BLaER1 treated with 17β-estradiol and CSF1 and Interleukin-3, amounts not matched to agents 10 nM and 100 nM (cell line): ENCODE measurements at regions not wholly inside any gene's neighbourhood (a gene's known extent, or its start where the extent isn't known, plus 50 kb on each side); places are given as distances from the start of the nearest gene placed in this dataset.
A peak's percentile ranks its signal among the peaks of the same experiment; 100 is the strongest.

ENCODE experiments used
- H3K27ac ChIP-seq, 11 experiments: shearing (Covaris generic); formaldehyde crosslinking; 2 replicates each; pipeline ENCODE4 v1.8.1; 2022
- H3K27me3 ChIP-seq, 11 experiments: shearing (Covaris generic); formaldehyde crosslinking; 2 replicates each; pipeline ENCODE4 v1.8.1; 2022
- H3K36me3 ChIP-seq, 11 experiments: shearing (Covaris generic); formaldehyde crosslinking; 2 replicates each; pipeline ENCODE4 v1.8.1; 2022
- H3K4me1 ChIP-seq, 10 experiments: shearing (Covaris generic); formaldehyde crosslinking; 2 replicates each; pipeline ENCODE4 v1.8.1; 2022
- H3K4me2 ChIP-seq, 11 experiments: shearing (Covaris generic); formaldehyde crosslinking; 2 replicates each; pipeline ENCODE4 v1.8.1; 2022
- H3K4me3 ChIP-seq, 10 experiments: shearing (Covaris generic); formaldehyde crosslinking; 2 replicates each; pipeline ENCODE4 v1.8.1; 2022
- H3K9ac ChIP-seq, 11 experiments: shearing (Covaris generic); formaldehyde crosslinking; 2 replicates each; pipeline ENCODE4 v1.8.1; 2022
- H3K9me3 ChIP-seq, 11 experiments: shearing (Covaris generic); formaldehyde crosslinking; replicated peaks in 1 of 11; 2 replicates each; pipeline ENCODE4 v1.8.1; 2022
- H4K20me1 ChIP-seq, 11 experiments: shearing (Covaris generic); formaldehyde crosslinking; 2 replicates each; pipeline ENCODE4 v1.8.1; 2022
- Cebpa-rat ChIP-seq, 11 experiments: shearing (Covaris generic); IDR thresholded peaks; 2 replicates each; pipeline ENCODE4 v1.8.1; 2022

DNA sequence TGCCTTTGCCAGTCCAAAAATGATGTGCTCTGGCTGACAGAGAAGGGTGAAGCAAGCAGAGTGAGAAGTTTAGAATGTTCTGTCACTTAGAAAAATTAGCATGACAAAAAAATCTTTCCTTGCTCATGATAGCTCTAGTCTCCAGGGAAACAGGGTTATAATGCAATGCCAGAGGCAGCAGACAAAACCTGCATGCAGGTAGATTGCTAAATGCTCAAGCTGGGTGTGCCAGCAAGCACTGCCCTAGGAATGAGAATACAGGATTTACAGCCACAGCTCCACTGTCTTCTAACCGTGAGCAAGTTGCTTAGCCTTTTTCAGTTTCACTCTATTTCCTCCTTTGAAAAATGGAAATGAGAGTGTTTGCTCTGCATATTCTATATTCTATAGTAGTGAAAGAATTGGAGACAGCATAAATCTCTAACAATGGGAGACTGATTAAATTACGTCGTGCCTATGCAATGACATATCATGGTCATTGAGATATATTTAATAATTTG, 516.6 kb upstream of the C16orf82 start:
- Histone ChIP-seq H3K4me3 (no peak overlapping the region), H3K9ac (no peak overlapping the region), H3K36me3 (no peaks in the 10 kb centered on the region), H3K4me2 (peak overlapping the region in 2 of 11 experiments; percentile 28 to 61; a peak in 4 of 22 replicates), H3K9me3 (no peaks in the 10 kb centered on the region), H3K27ac (no peak overlapping the region), H3K4me1 (peaks cover 0 to 10% (median 0%) of the 10 kb centered on the region in 10 experiments; a peak in 3 of 20 replicates), H3K27me3 (no peaks in the 10 kb centered on the region), H4K20me1 (no peaks in the 10 kb centered on the region)
- no peak for TF ChIP-seq Cebpa-rat (IDR thresholded peaks at IDR 0.05)

DNA sequence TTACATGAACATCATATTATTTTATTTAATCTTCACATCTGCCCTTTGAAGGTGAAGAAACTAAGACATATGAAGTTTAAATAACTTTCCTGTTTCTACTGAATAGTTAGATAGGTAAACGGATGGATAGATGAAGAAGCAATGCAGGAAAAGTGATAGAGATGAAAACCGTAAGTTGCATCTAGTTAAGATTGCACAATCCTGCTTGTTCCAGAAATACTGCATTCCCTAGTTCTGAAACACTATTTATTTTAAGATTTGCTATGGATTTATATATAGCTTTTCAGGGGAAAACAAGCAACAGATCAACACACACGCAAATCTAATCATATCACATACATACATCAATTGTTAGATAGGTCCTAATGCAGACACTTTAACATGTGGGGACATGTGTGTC, 512.7 kb upstream of the C16orf82 start:
- H3K4me2 ChIP-seq: no peak overlapping the region
- no peaks in the 10 kb centered on the region for H3K36me3 ChIP-seq
- H3K4me3 ChIP-seq: no peak overlapping the region
- no peaks in the 10 kb centered on the region for H4K20me1 ChIP-seq
- no peaks in the 10 kb centered on the region for H3K27me3 ChIP-seq
- H3K4me1 ChIP-seq: peaks cover 0 to 10% (median 0%) of the 10 kb centered on the region in 10 experiments; a peak in 3 of 20 replicates
- no peak overlapping the region for H3K27ac ChIP-seq
- no peaks in the 10 kb centered on the region for H3K9me3 ChIP-seq
- no peak overlapping the region for H3K9ac ChIP-seq
- peak in 3 of 11 experiments; percentile 18 to 51 (median 32); a peak in 3 of 22 replicates for TF ChIP-seq Cebpa-rat (IDR thresholded peaks at IDR 0.05)

DNA sequence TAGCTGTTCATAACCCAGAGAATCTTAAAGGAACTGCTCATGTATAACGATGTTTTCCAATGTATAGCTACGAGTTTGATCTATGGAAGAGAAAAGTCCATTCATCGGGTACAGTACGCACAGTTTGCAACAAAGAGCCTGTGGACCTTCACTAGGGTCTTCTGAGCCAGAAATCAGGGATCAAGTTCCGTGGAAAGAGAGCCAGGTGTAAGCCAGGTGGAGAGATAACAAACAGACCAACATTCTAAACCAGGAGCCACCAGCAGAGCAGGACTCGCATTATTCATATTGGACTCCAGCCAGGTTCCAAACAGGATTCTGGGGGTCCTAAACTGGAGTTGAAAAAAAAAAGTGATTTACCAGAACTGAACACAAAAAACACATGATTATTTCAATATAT, 505.4 kb upstream of the C16orf82 start:
- no peak overlapping the region for H3K9ac ChIP-seq
- H3K4me1 ChIP-seq: no peaks in the 10 kb centered on the region
- no peak overlapping the region for H3K4me3 ChIP-seq
- H3K27me3 ChIP-seq: no peaks in the 10 kb centered on the region
- no peak for TF ChIP-seq Cebpa-rat (IDR thresholded peaks at IDR 0.05)
- H3K4me2 ChIP-seq: no peak overlapping the region
- no peaks in the 10 kb centered on the region for H4K20me1 ChIP-seq
- H3K36me3 ChIP-seq: no peaks in the 10 kb centered on the region
- H3K9me3 ChIP-seq: no peaks in the 10 kb centered on the region
- no peak overlapping the region for H3K27ac ChIP-seq

DNA sequence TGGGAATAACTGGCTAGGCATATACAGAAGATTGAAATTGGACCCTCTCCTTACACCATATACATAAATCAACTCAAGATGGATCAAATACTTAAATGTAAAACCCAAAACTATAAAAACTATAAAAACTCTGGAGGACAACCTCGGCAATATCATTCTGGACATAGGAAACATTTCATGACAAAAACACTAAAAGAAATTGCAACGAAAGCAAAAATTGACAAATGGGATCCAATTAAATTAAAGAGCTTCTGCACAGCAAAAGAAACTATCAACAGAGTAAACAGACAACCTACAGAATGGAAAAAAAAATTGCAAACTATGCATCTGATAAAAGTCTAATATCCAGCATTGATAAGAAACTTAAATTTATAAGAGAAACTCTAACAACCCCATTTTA, 503.7 kb upstream of the C16orf82 start:
- H3K4me1 ChIP-seq: no peaks in the 10 kb centered on the region

GRCh38 chr16:26567356-26567755, 499.4 kb upstream of the C16orf82 start:
- Histone ChIP-seq H3K4me3 (no peak overlapping the region), H3K27ac (no peak overlapping the region), H3K4me1 (no peaks in the 10 kb centered on the region), H3K27me3 (no peaks in the 10 kb centered on the region), H3K36me3 (no peaks in the 10 kb centered on the region), H3K9me3 (no peaks in the 10 kb centered on the region), H3K4me2 (no peak overlapping the region), H3K9ac (no peak overlapping the region), H4K20me1 (no peaks in the 10 kb centered on the region)
- no peak for TF ChIP-seq Cebpa-rat (IDR thresholded peaks at IDR 0.05)

More for the DNA sequence above, 503.7 kb upstream of the C16orf82 start:
- Histone ChIP-seq H3K9ac (no peak overlapping the region), H3K4me2 (no peak overlapping the region), H3K4me3 (no peak overlapping the region), H3K36me3 (no peaks in the 10 kb centered on the region), H3K27ac (no peak overlapping the region), H3K9me3 (no peaks in the 10 kb centered on the region), H4K20me1 (no peaks in the 10 kb centered on the region), H3K27me3 (no peaks in the 10 kb centered on the region)
- TF ChIP-seq Cebpa-rat (IDR thresholded peaks at IDR 0.05): no peak

GRCh38 chr16:26569793-26570192, 496.9 kb upstream of the C16orf82 start:
- H3K36me3 ChIP-seq: no peaks in the 10 kb centered on the region
- H4K20me1 ChIP-seq: no peaks in the 10 kb centered on the region
- no peak for TF ChIP-seq Cebpa-rat (IDR thresholded peaks at IDR 0.05)
- H3K27me3 ChIP-seq: no peaks in the 10 kb centered on the region
- no peak overlapping the region for H3K27ac ChIP-seq
- H3K9me3 ChIP-seq: no peaks in the 10 kb centered on the region
- no peaks in the 10 kb centered on the region for H3K4me1 ChIP-seq
- H3K4me3 ChIP-seq: no peak overlapping the region
- no peak overlapping the region for H3K4me2 ChIP-seq
- no peak overlapping the region for H3K9ac ChIP-seq

GRCh38 chr16:26578748-26579147, 488.0 kb upstream of the C16orf82 start:
- Histone ChIP-seq H3K9me3 (peaks cover 0 to 3% (median 0%) of the 10 kb centered on the region in 11 experiments; a peak in 2 of 22 replicates), H3K9ac (no peak overlapping the region), H3K4me3 (no peak overlapping the region), H4K20me1 (no peaks in the 10 kb centered on the region), H3K4me2 (no peak overlapping the region), H3K4me1 (no peaks in the 10 kb centered on the region), H3K36me3 (no peaks in the 10 kb centered on the region), H3K27ac (no peak overlapping the region), H3K27me3 (no peaks in the 10 kb centered on the region)
- no peak for TF ChIP-seq Cebpa-rat (IDR thresholded peaks at IDR 0.05)

DNA sequence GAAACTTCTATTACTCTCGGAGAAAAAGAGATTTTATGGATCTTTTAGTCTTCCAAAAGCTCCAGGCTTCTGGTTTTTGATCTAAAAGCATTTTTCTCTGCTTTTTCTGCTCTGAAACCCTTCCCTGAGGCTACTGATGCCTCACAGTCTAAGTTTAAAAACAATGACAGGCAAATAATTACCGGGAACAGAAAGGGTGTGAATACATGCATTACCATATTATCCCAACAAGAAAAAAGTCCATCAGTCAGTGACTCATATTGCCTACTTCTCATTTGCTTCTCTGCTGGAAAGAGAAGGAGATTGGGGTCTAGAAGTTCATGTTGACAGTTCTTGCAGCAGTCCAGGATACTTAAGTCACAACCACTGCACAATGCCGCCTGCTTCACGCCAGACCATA, 482.9 kb upstream of the C16orf82 start:
- Histone ChIP-seq H4K20me1 (no peaks in the 10 kb centered on the region), H3K4me2 (no peak overlapping the region)

DNA sequence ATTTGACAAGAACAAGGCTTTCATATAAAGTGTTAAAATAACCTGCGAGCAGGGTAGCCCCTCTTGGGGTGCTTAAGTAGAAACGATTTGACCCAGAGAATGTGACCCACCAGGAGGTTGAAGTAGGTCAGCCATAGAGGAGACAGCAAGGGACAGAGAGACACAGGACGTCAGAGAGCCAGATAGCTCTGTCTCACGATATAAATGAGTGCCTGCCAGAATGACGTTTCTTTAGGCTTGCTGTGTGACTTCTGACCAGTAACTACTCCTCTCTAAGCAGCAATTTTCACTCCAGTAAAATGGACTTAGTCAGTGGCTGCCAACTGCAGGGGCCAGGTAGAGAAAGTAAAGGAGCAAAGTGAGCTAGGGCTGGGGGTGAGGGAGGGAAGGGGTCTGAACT, 473.0 kb upstream of the C16orf82 start:
- H3K9me3 ChIP-seq: no peaks in the 10 kb centered on the region
- H3K36me3 ChIP-seq: no peaks in the 10 kb centered on the region
- no peak overlapping the region for H3K4me3 ChIP-seq
- H3K4me2 ChIP-seq: no peak overlapping the region
- TF ChIP-seq Cebpa-rat (IDR thresholded peaks at IDR 0.05): no peak
- H3K27ac ChIP-seq: no peak overlapping the region
- H4K20me1 ChIP-seq: no peaks in the 10 kb centered on the region
- peaks cover 0 to 11% (median 6%) of the 10 kb centered on the region in 10 experiments; a peak in 12 of 20 replicates for H3K4me1 ChIP-seq
- H3K9ac ChIP-seq: no peak overlapping the region
- no peaks in the 10 kb centered on the region for H3K27me3 ChIP-seq

More for the DNA sequence above, 482.9 kb upstream of the C16orf82 start:
- Histone ChIP-seq H3K4me3 (no peak overlapping the region), H3K4me1 (no peaks in the 10 kb centered on the region), H3K36me3 (no peaks in the 10 kb centered on the region), H3K9ac (no peak overlapping the region), H3K27ac (no peak overlapping the region), H3K27me3 (no peaks in the 10 kb centered on the region), H3K9me3 (peaks cover 0 to 7% (median 0%) of the 10 kb centered on the region in 11 experiments; a peak in 5 of 22 replicates)
- TF ChIP-seq Cebpa-rat (IDR thresholded peaks at IDR 0.05): no peak

- TF ChIP-seq Cebpa-rat (IDR thresholded peaks at IDR 0.05): no peak
- no peak overlapping the region for H3K27ac ChIP-seq
- H3K4me3 ChIP-seq: no peak overlapping the region
- H3K9ac ChIP-seq: no peak overlapping the region
- H3K9me3 ChIP-seq: no peaks in the 10 kb centered on the region
- no peaks in the 10 kb centered on the region for H3K36me3 ChIP-seq
- no peaks in the 10 kb centered on the region for H4K20me1 ChIP-seq
- peaks cover 0 to 20% (median 7%) of the 10 kb centered on the region in 10 experiments; a peak in 12 of 20 replicates for H3K4me1 ChIP-seq
- no peaks in the 10 kb centered on the region for H3K27me3 ChIP-seq
- H3K4me2 ChIP-seq: no peak overlapping the region
Observed at GRCh38 chr16:26594666-26595065, 472.1 kb upstream of the C16orf82 start.
